Lung (tissue), 11 donors: ENCODE measurements at regions not wholly inside any gene's neighbourhood (a gene's known extent, or its start where the extent isn't known, plus 50 kb on each side); places are given as distances from the start of the nearest gene placed in this dataset.

Experiments used
- ATAC-seq: fragments of 200-7000 bp; cut with Tn5 transposase; one replicate; pipeline ENCODE4 v1.9.1; 2020; ENCODE audit warnings: moderate number of reproducible peaks; ENCODE audit not compliant: insufficient read depth, low FRiP score
- DNase-seq, 3 donors: peaks; one replicate each; pipeline ENCODE4 v3.0.0-alpha.2; 2013 to 2017
- H3K27ac ChIP-seq, 2 donors: one replicate each; pipeline ENCODE4 v1.5.1; 2013; ENCODE audit warnings: mild to moderate bottlenecking in 2 of 2, moderate library complexity in 2 of 2, control low read depth in 1 of 2, inconsistent platforms in 1 of 2, low read depth in 1 of 2, low read length in 1 of 2
- H3K27me3 ChIP-seq, 3 donors: one replicate each; pipeline ENCODE4 v1.5.1; 2013; ENCODE audit warnings: low read length in 2 of 3; ENCODE audit not compliant: control insufficient read depth in 3 of 3, insufficient read depth in 3 of 3
- H3K36me3 ChIP-seq, 4 donors: one replicate each; pipeline ENCODE4 v1.5.1; 2013; ENCODE audit warnings: low read length in 4 of 4, mild to moderate bottlenecking in 1 of 4, moderate library complexity in 1 of 4; ENCODE audit not compliant: control insufficient read depth in 4 of 4, insufficient read depth in 4 of 4
- H3K4me1 ChIP-seq, 5 donors: one replicate each; pipeline ENCODE4 v1.5.1; 2013; ENCODE audit warnings: low read length in 5 of 5, mild to moderate bottlenecking in 2 of 5, moderate library complexity in 1 of 5; ENCODE audit not compliant: control insufficient read depth in 5 of 5, insufficient read depth in 5 of 5
- H3K4me3 ChIP-seq: one replicate; pipeline ENCODE4 v1.5.1; 2013; ENCODE audit warnings: mild to moderate bottlenecking, control low read depth, moderate library complexity
- H3K9ac ChIP-seq, 2 donors: one replicate each; pipeline ENCODE4 v1.5.1; 2013; ENCODE audit warnings: low read length in 2 of 2, control low read depth in 1 of 2; ENCODE audit not compliant: insufficient read depth in 1 of 2
- H3K9me3 ChIP-seq, 4 donors: one replicate each; pipeline ENCODE4 v1.5.1; 2013; ENCODE audit warnings: low read length in 3 of 4, mild to moderate bottlenecking in 1 of 4, moderate library complexity in 1 of 4; ENCODE audit not compliant: control insufficient read depth in 4 of 4, insufficient read depth in 3 of 4
- CTCF ChIP-seq: IDR thresholded peaks from 2 replicates; pipeline ENCODE4 v1.5.1; 2012; ENCODE audit warnings: mild to moderate bottlenecking; ENCODE audit errors: control extremely low read depth, extremely low read depth
- WGBS, 2 donors: extraction: QIAGEN DNeasy Blood & Tissue Kit; methylation state at CpG; one replicate each; pipeline ENCODE4 v1.1.7; 2013; 5-methylcytosine and 5-hydroxymethylcytosine counted together
- donor health status: control.
- donor health status: control.
- donor health status: Bipolar disorder and iron deficiency.
- donor health status: healthy.
- donor health status: DM: yes; HTN: yes; CAD: no.

- ATAC-seq (no peak), DNase-seq (peak in 2 of 3 donors; percentile 65 to 73)
- Histone ChIP-seq H3K4me3 (no peak overlapping the region), H3K4me1 (peaks cover under 1 to 41% (median 6%) of the 10 kb centered on the region in 5 donors), H3K27me3 (no peaks in the 10 kb centered on the region), H3K27ac (peak overlapping the region in 1 of 2 donors; percentile 5), H3K9ac (no peak overlapping the region), H3K9me3 (no peaks in the 10 kb centered on the region), H3K36me3 (no peaks in the 10 kb centered on the region)
- TF ChIP-seq CTCF = no peak
- 64 to 78% methylated on average over 4 of the region's 4 CpGs for WGBS, 2 donors
These were observed 238.8 kb upstream of the WWC1 start for GRCh38 chr5:168052686-168053085.

- no peaks in the 10 kb centered on the region for H3K9me3 ChIP-seq
These were observed 237.4 kb upstream of the WWC1 start for GRCh38 chr5:168054091-168054490.

GRCh38 chr5:168055141-168055683, 236.2 kb upstream of the WWC1 start:
- no peak overlapping the region for H3K9ac ChIP-seq
- no peak overlapping the region for H3K27ac ChIP-seq
- TF ChIP-seq CTCF = no peak
- peaks cover 0 to 51% (median 6%) of the 10 kb centered on the region in 5 donors for H3K4me1 ChIP-seq
- H3K36me3 ChIP-seq = peaks cover 0 to 2% (median 0%) of the 10 kb centered on the region in 4 donors
- 64 to 76% methylated on average over 3 of the region's 3 CpGs for WGBS, 2 donors
- no peaks in the 10 kb centered on the region for H3K9me3 ChIP-seq
- DNase-seq = peak; percentile 48 to 83 (median 77)
- no peak overlapping the region for H3K4me3 ChIP-seq
- no peaks in the 10 kb centered on the region for H3K27me3 ChIP-seq
- ATAC-seq = no peak

More at GRCh38 chr5:168054091-168054490, 237.4 kb upstream of the WWC1 start:
- DNase-seq (peak; percentile 63 to 68 (median 66)), ATAC-seq (no peak)
- Histone ChIP-seq H3K27ac (no peak overlapping the region), H3K36me3 (no peaks in the 10 kb centered on the region), H3K27me3 (no peaks in the 10 kb centered on the region), H3K4me3 (no peak overlapping the region), H3K9ac (no peak overlapping the region), H3K4me1 (peaks cover 0 to 41% (median 6%) of the 10 kb centered on the region in 5 donors)
- TF ChIP-seq CTCF = no peak
- WGBS, 2 donors = 61 to 83% methylated on average over 2 of the region's 2 CpGs

GRCh38 chr5:168055961-168056360, 235.5 kb upstream of the WWC1 start:
- Histone ChIP-seq H3K4me1 (peaks cover 0 to 58% (median 6%) of the 10 kb centered on the region in 5 donors), H3K27ac (peak overlapping the region in 1 of 2 donors; percentile 40), H3K36me3 (peaks cover 0 to 2% (median 0%) of the 10 kb centered on the region in 4 donors), H3K4me3 (no peak overlapping the region), H3K27me3 (no peaks in the 10 kb centered on the region), H3K9me3 (no peaks in the 10 kb centered on the region), H3K9ac (no peak overlapping the region)
- 67 to 88% methylated on average over 1 of the region's 1 CpG for WGBS, 2 donors
- ATAC-seq (no peak), DNase-seq (peak; percentile 68 to 85 (median 79))
- no peak for TF ChIP-seq CTCF
